Mesenchymal stem cell (in vitro differentiated cells and primary cell): ENCODE measurements at regions not wholly inside any gene's neighbourhood (a gene's known extent, or its start where the extent isn't known, plus 50 kb on each side); places are given as distances from the start of the nearest gene placed in this dataset.

Experiments used
- DNase-seq: peaks from one replicate; pipeline ENCODE4 v3.0.0-alpha.2; 2013
- H2AFZ ChIP-seq: one replicate; pipeline ENCODE4 v1.6.1; 2013; ENCODE audit warnings: low read depth, mild to moderate bottlenecking, control low read depth, inconsistent platforms, low read length, moderate library complexity
- H2AK5ac ChIP-seq: 2 replicates; pipeline ENCODE4 v1.6.1; 2013; ENCODE audit warnings: low read length, moderate library complexity, mild to moderate bottlenecking, inconsistent platforms; ENCODE audit not compliant: severe bottlenecking
- H2BK120ac ChIP-seq: one replicate; pipeline ENCODE4 v1.6.1; 2013; ENCODE audit warnings: low read depth, mild to moderate bottlenecking, inconsistent platforms, low read length, moderate library complexity
- H2BK12ac ChIP-seq, 2 experiments: one replicate each; pipeline ENCODE4 v1.6.1; 2013; ENCODE audit warnings: inconsistent platforms in 2 of 2, low read length in 2 of 2, mild to moderate bottlenecking in 2 of 2, moderate library complexity in 2 of 2, control low read depth in 1 of 2
- H2BK15ac ChIP-seq: one replicate; pipeline ENCODE4 v1.6.1; 2013; ENCODE audit warnings: mild to moderate bottlenecking, low read depth, inconsistent platforms; ENCODE audit not compliant: poor library complexity, severe bottlenecking
- H2BK5ac ChIP-seq: 2 replicates; pipeline ENCODE4 v1.6.1; 2013; ENCODE audit warnings: low read depth, mild to moderate bottlenecking, low read length, control low read depth, inconsistent platforms; ENCODE audit not compliant: poor library complexity, severe bottlenecking
- H3K14ac ChIP-seq, 2 experiments: one replicate each; pipeline ENCODE4 v1.6.1; 2013; ENCODE audit warnings: inconsistent platforms in 2 of 2, low read length in 2 of 2, control low read depth in 1 of 2, mild to moderate bottlenecking in 1 of 2, moderate library complexity in 1 of 2
- H3K18ac ChIP-seq, 2 experiments: one replicate each; pipeline ENCODE4 v1.6.1; 2013; ENCODE audit warnings: inconsistent platforms in 2 of 2, low read length in 2 of 2, control low read depth in 1 of 2, low read depth in 1 of 2, mild to moderate bottlenecking in 1 of 2
- H3K23ac ChIP-seq, 2 experiments: one replicate each; pipeline ENCODE4 v1.6.1; 2013; ENCODE audit warnings: inconsistent platforms in 2 of 2, low read length in 2 of 2, mild to moderate bottlenecking in 2 of 2, moderate library complexity in 2 of 2, control low read depth in 1 of 2
- H3K27ac ChIP-seq: 2 replicates; pipeline ENCODE4 v1.5.1; 2013; ENCODE audit warnings: mild to moderate bottlenecking, moderate library complexity, low read length, control low read depth, inconsistent platforms; ENCODE audit not compliant: poor library complexity, severe bottlenecking
- H3K27me3 ChIP-seq, 2 experiments: 2 replicates each; pipeline versions ENCODE4 v1.6.1 to v1.7.0; 2013; ENCODE audit warnings: low read length in 2 of 2, mild to moderate bottlenecking in 2 of 2, moderate library complexity in 2 of 2, control low read depth in 1 of 2, inconsistent platforms in 1 of 2; ENCODE audit not compliant: control insufficient read depth in 1 of 2, insufficient read depth in 1 of 2
- H3K36me3 ChIP-seq, 2 experiments: 2 replicates each; pipeline versions ENCODE4 v1.6.1 to v1.7.0; 2013; ENCODE audit warnings: low read length in 2 of 2, control low read depth in 1 of 2, inconsistent platforms in 1 of 2, low read depth in 1 of 2, mild to moderate bottlenecking in 1 of 2; ENCODE audit not compliant: insufficient read depth in 2 of 2, control insufficient read depth in 1 of 2
- H3K4ac ChIP-seq, 2 experiments: one replicate each; pipeline ENCODE4 v1.6.1; 2013; ENCODE audit warnings: inconsistent platforms in 2 of 2, low read length in 2 of 2, mild to moderate bottlenecking in 2 of 2, moderate library complexity in 2 of 2, control low read depth in 1 of 2, low read depth in 1 of 2
- H3K4me1 ChIP-seq: 2 replicates; pipeline ENCODE4 v1.6.1; 2013; ENCODE audit warnings: low read depth, low read length, control low read depth; ENCODE audit not compliant: control insufficient read depth, insufficient read depth
- H3K4me2 ChIP-seq: 2 replicates; pipeline ENCODE4 v1.6.1; 2013; ENCODE audit warnings: low read length, mild to moderate bottlenecking, inconsistent platforms; ENCODE audit not compliant: poor library complexity, severe bottlenecking
- H3K4me3 ChIP-seq, 2 experiments: 2 replicates each; pipeline versions ENCODE4 v1.5.1 to v1.7.0; 2013; ENCODE audit warnings: low read length in 2 of 2, mild to moderate bottlenecking in 2 of 2, control low read depth in 1 of 2, low read depth in 1 of 2; ENCODE audit not compliant: insufficient read depth in 1 of 2
- H3K79me1 ChIP-seq: replicated peaks from 2 replicates; pipeline ENCODE4 v1.6.1; 2013; ENCODE audit warnings: mild to moderate bottlenecking, control low read depth, low read length, inconsistent platforms; ENCODE audit not compliant: poor library complexity, severe bottlenecking
- H3K9ac ChIP-seq: 2 replicates; pipeline ENCODE4 v1.7.0; 2013; ENCODE audit warnings: mild to moderate bottlenecking, low read length, moderate library complexity
- H3K9me3 ChIP-seq: 2 replicates; pipeline ENCODE4 v1.7.0; 2013; ENCODE audit warnings: mild to moderate bottlenecking, low read length; ENCODE audit not compliant: control insufficient read depth
- H4K8ac ChIP-seq: one replicate; pipeline ENCODE4 v1.6.1; 2013; ENCODE audit warnings: inconsistent platforms, mild to moderate bottlenecking, low read length, moderate library complexity
- H4K91ac ChIP-seq: one replicate; pipeline ENCODE4 v1.6.1; 2013; ENCODE audit warnings: mild to moderate bottlenecking, low read length, inconsistent platforms
- WGBS: methylation state at CpG from one replicate; pipeline ENCODE4 v1.1.7; 2013; ENCODE audit warnings: mixed read lengths; 5-methylcytosine and 5-hydroxymethylcytosine counted together

GRCh38 chr2:107543793-107544192 lies 282.9 kb upstream of the RGPD4 start:
- Histone ChIP-seq H3K27me3 (no peaks in the 10 kb centered on the region), H3K36me3 (no peaks in the 10 kb centered on the region), H3K4ac (no peak overlapping the region), H2BK5ac (no peak overlapping the region), H3K14ac (no peak overlapping the region), H2AFZ (no peak overlapping the region), H2BK15ac (no peak overlapping the region), H3K23ac (no peak overlapping the region), H3K79me1 (no peaks in the 10 kb centered on the region), H2BK12ac (no peak overlapping the region), H4K91ac (no peak overlapping the region), H2AK5ac (no peak overlapping the region), H3K18ac (no peak overlapping the region), H4K8ac (no peak overlapping the region), H3K9me3 (no peaks in the 10 kb centered on the region), H3K9ac (no peak overlapping the region), H3K4me1 (no peaks in the 10 kb centered on the region), H3K4me3 (no peak overlapping the region), H2BK120ac (no peak overlapping the region), H3K4me2 (no peak overlapping the region), H3K27ac (no peak overlapping the region)
- DNase-seq, result no peak
- 84% methylated on average over 2 of the region's 3 CpGs for WGBS

GRCh38 chr2:107545066-107545465 lies 281.6 kb upstream of the RGPD4 start:
- Histone ChIP-seq H3K4me3 (no peak overlapping the region), H3K18ac (no peak overlapping the region), H2BK5ac (no peak overlapping the region), H2AK5ac (no peak overlapping the region), H3K23ac (no peak overlapping the region), H3K4me2 (no peak overlapping the region), H3K14ac (no peak overlapping the region), H3K27ac (no peak overlapping the region), H3K79me1 (no peaks in the 10 kb centered on the region), H4K91ac (no peak overlapping the region), H2BK15ac (no peak overlapping the region), H3K36me3 (no peaks in the 10 kb centered on the region), H2BK120ac (no peak overlapping the region), H3K9ac (no peak overlapping the region), H2AFZ (no peak overlapping the region), H3K4ac (no peak overlapping the region), H3K4me1 (no peaks in the 10 kb centered on the region), H3K9me3 (no peaks in the 10 kb centered on the region), H4K8ac (no peak overlapping the region), H3K27me3 (no peaks in the 10 kb centered on the region), H2BK12ac (no peak overlapping the region)
- 93% methylated on average over 9 of the region's 11 CpGs for WGBS
- no peak for DNase-seq

GRCh38 chr2:107545851-107546250 lies 280.8 kb upstream of the RGPD4 start:
- Histone ChIP-seq H3K23ac (no peak overlapping the region), H2BK15ac (no peak overlapping the region), H3K4me1 (no peaks in the 10 kb centered on the region), H4K91ac (no peak overlapping the region), H3K9me3 (no peaks in the 10 kb centered on the region), H2AFZ (no peak overlapping the region), H3K36me3 (no peaks in the 10 kb centered on the region), H3K27ac (no peak overlapping the region), H3K4ac (no peak overlapping the region), H2BK120ac (no peak overlapping the region), H3K4me2 (no peak overlapping the region), H2BK12ac (no peak overlapping the region), H3K27me3 (no peaks in the 10 kb centered on the region), H2BK5ac (no peak overlapping the region), H3K9ac (no peak overlapping the region), H2AK5ac (no peak overlapping the region), H3K79me1 (no peaks in the 10 kb centered on the region), H3K14ac (no peak overlapping the region), H4K8ac (no peak overlapping the region), H3K4me3 (no peak overlapping the region), H3K18ac (no peak overlapping the region)
- WGBS, result 80% methylated on average over 1 of the region's 4 CpGs
- no peak for DNase-seq

GRCh38 chr2:107548216-107548615 lies 278.5 kb upstream of the RGPD4 start:
- no peak overlapping the region for H3K27ac ChIP-seq
- no peaks in the 10 kb centered on the region for H3K79me1 ChIP-seq
- no peak overlapping the region for H2BK12ac ChIP-seq
- no peak overlapping the region for H3K9ac ChIP-seq
- H2AFZ ChIP-seq, result no peak overlapping the region
- no peak overlapping the region for H3K4me3 ChIP-seq
- no peaks in the 10 kb centered on the region for H3K4me1 ChIP-seq
- H3K36me3 ChIP-seq, result no peaks in the 10 kb centered on the region
- no peak overlapping the region for H2AK5ac ChIP-seq
- H2BK15ac ChIP-seq, result no peak overlapping the region
- H4K91ac ChIP-seq, result no peak overlapping the region
- DNase-seq, result no peak
- H3K18ac ChIP-seq, result no peak overlapping the region
- 75% methylated on average over 1 of the region's 1 CpG for WGBS
- H3K27me3 ChIP-seq, result no peaks in the 10 kb centered on the region
- H3K14ac ChIP-seq, result no peak overlapping the region
- H4K8ac ChIP-seq, result no peak overlapping the region
- no peak overlapping the region for H3K4ac ChIP-seq
- H2BK120ac ChIP-seq, result no peak overlapping the region
- no peaks in the 10 kb centered on the region for H3K9me3 ChIP-seq
- H2BK5ac ChIP-seq, result no peak overlapping the region
- H3K23ac ChIP-seq, result no peak overlapping the region
- no peak overlapping the region for H3K4me2 ChIP-seq
